ENCODE measurements at regions not wholly inside any gene's neighbourhood (a gene's known extent, or its start where the extent isn't known, plus 50 kb on each side); places are given as distances from the start of the nearest gene placed in this dataset.
A peak's percentile ranks its signal among the peaks of the same experiment; 100 is the strongest.

DNA sequence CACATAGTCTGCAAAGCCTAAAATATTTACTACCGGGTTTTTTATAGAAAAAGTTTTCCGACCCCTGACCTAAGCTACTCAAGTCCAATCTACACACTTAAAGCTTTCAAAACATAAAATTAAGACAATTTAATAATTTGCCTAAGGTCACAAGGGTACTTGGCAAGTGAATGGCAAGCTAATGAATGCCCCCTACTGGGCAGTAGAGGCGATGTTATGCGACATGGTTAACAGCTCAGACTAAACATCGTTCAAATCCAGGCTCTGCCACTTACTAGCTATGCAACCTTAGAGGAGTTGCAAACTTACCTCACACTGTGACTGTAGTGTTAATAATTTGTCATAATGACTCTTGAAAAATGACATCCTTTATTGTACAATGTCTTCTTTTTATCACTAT, 317.2 kb upstream of the NFIA start:
- no peak overlapping the region for H3K27ac ChIP-seq
- no peaks in the 10 kb centered on the region for H3K27me3 ChIP-seq (ENCODE audit: insufficient read depth in 3 of 3, low read length in 2 of 3)
- 58 to 70% (median 60%) methylated on average over 5 of the region's 5 CpGs for WGBS, 3 donors
- ATAC-seq (no peak), DNase-seq (no peak)
- no peak overlapping the region for H3K4me3 ChIP-seq
- intact Hi-C loops (cut with DNase I), result loop anchor here in 1 of 2 donors (10.0 kb wide), 1 partner anchor 480 kb away; no protein-coding TSS in a partner anchor
- no peaks in the 10 kb centered on the region for H3K4me1 ChIP-seq
- no peaks in the 10 kb centered on the region for H3K9me3 ChIP-seq
- no peaks in the 10 kb centered on the region for H3K36me3 ChIP-seq (ENCODE audit: insufficient read depth in 1 of 2, low read depth in 1 of 2)
- TF ChIP-seq, protein P1, sequence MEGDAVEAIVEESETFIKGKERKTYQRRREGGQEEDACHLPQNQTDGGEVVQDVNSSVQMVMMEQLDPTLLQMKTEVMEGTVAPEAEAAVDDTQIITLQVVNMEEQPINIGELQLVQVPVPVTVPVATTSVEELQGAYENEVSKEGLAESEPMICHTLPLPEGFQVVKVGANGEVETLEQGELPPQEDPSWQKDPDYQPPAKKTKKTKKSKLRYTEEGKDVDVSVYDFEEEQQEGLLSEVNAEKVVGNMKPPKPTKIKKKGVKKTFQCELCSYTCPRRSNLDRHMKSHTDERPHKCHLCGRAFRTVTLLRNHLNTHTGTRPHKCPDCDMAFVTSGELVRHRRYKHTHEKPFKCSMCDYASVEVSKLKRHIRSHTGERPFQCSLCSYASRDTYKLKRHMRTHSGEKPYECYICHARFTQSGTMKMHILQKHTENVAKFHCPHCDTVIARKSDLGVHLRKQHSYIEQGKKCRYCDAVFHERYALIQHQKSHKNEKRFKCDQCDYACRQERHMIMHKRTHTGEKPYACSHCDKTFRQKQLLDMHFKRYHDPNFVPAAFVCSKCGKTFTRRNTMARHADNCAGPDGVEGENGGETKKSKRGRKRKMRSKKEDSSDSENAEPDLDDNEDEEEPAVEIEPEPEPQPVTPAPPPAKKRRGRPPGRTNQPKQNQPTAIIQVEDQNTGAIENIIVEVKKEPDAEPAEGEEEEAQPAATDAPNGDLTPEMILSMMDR (IDR thresholded peaks at IDR 0.05), result peak; percentile 42

DNA sequence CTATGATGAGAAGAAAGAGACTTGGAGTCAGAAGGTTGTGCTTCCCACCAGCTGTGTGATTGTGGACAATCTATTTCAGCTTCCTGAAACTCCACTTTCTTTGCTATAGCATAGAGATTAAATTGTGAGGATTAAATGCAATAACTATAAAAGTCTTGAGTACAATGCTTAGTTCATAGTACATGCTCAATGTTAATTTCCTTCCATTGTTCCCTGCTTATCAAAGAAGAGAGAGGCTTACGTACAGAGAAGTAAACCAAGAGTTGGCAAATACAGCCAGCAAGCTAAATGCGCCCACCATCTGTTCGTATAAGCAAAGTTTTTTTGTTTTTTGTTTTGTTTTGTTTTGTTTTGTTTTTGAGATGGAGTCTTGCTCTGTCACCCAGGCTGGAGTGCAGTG, 317.9 kb upstream of the NFIA start:
- Histone ChIP-seq H3K4me3 (no peak overlapping the region), H3K36me3 (ENCODE audit: insufficient read depth in 1 of 2, low read depth in 1 of 2) (no peaks in the 10 kb centered on the region), H3K27me3 (ENCODE audit: insufficient read depth in 3 of 3, low read length in 2 of 3) (no peaks in the 10 kb centered on the region), H3K27ac (no peak overlapping the region), H3K9me3 (no peaks in the 10 kb centered on the region), H3K4me1 (no peaks in the 10 kb centered on the region)
- ATAC-seq (no peak), DNase-seq (no peak)
- 79 to 87% (median 80%) methylated on average over 3 of the region's 3 CpGs for WGBS, 3 donors
- TF ChIP-seq, protein P1 (IDR thresholded peaks at IDR 0.05), result no peak
- intact Hi-C loops (cut with DNase I), result loop anchor here in 1 of 2 donors (10.0 kb wide), 1 partner anchor 480 kb away; no protein-coding TSS in a partner anchor

DNA sequence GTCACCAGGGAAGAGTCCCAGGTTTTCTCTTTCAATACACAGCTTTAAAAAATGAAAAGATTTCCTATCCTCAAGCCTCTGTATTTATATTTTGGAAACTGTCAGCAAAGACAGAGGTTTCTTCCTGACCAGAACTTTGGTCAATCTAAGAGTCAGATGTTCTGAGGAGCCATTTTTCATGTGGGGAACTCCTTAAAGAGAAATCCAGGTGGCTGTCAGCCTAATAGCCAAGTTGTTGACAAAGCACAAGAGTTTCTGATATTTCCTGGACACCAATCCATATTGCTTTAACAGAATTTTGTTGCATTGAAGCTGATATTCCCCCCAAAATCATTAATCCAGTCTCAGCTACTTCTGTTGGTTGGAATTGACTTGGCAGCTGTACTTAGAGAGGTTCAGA, 318.6 kb upstream of the NFIA start:
- TF ChIP-seq, protein P1 (IDR thresholded peaks at IDR 0.05), result no peak
- Histone ChIP-seq H3K36me3 (ENCODE audit: insufficient read depth in 1 of 2, low read depth in 1 of 2) (no peaks in the 10 kb centered on the region), H3K27ac (no peak overlapping the region), H3K4me3 (no peak overlapping the region), H3K27me3 (ENCODE audit: insufficient read depth in 3 of 3, low read length in 2 of 3) (no peaks in the 10 kb centered on the region), H3K4me1 (no peaks in the 10 kb centered on the region), H3K9me3 (no peaks in the 10 kb centered on the region)
- DNase-seq (no peak), ATAC-seq (no peak)
- intact Hi-C loops (cut with DNase I), result loop anchor here in 1 of 2 donors (10.0 kb wide), 1 partner anchor 479 kb away; no protein-coding TSS in a partner anchor

DNA sequence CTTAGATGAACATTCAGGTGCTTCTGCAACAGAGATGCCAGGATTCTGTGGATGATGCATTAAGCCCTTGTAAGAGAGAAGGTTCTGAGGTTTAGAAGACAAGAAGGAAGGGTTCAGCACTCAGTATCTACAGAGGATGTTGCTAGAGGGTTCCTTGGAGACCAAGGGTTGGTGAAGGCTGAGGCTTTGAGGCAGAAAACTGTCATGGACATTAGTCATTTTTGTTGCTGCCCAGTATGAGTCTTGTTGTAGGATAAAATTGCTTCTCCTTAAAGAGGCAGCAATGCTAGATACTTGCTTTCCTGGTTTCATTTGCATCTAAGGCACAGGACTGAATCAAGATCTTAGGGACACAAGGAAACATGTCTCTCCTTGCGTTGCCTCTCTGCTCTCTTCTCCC, 319.4 kb upstream of the NFIA start:
- intact Hi-C loops (cut with DNase I), result loop anchor here in 1 of 2 donors (10.0 kb wide), 1 partner anchor 478 kb away; no protein-coding TSS in a partner anchor
- DNase-seq (no peak), ATAC-seq (no peak)
- TF ChIP-seq, protein P1 (IDR thresholded peaks at IDR 0.05), result no peak
- no peak overlapping the region for H3K4me3 ChIP-seq
- no peaks in the 10 kb centered on the region for H3K4me1 ChIP-seq
- WGBS, 3 donors, result 78 to 91% (median 82%) methylated on average over 1 of the region's 1 CpG
- H3K27ac ChIP-seq, result no peak overlapping the region
- no peaks in the 10 kb centered on the region for H3K36me3 ChIP-seq (ENCODE audit: insufficient read depth in 1 of 2, low read depth in 1 of 2)
- H3K9me3 ChIP-seq, result no peaks in the 10 kb centered on the region
- no peaks in the 10 kb centered on the region for H3K27me3 ChIP-seq (ENCODE audit: insufficient read depth in 3 of 3, low read length in 2 of 3)

DNA sequence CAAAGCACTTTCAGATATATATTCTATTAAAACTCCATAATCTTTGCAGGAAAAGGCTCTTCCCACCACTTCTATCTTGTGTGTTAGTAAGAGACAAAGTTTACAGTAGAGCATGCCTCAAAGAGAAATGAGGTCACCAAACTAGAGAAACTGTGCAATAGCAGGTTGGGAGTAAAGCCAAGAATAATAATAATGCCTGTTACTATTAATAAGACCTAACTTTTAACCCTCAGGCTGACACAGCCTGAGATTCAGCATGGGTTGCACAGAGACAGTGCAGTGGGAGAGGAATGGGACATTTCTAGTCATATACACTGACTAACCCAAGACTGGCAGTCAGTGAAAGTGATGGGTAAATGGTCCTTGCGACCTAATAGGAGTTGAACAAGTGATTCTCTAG, 320.2 kb upstream of the NFIA start:
- Histone ChIP-seq H3K27me3 (ENCODE audit: insufficient read depth in 3 of 3, low read length in 2 of 3) (no peaks in the 10 kb centered on the region), H3K36me3 (ENCODE audit: insufficient read depth in 1 of 2, low read depth in 1 of 2) (no peaks in the 10 kb centered on the region), H3K27ac (no peak overlapping the region), H3K4me3 (no peak overlapping the region), H3K9me3 (no peaks in the 10 kb centered on the region), H3K4me1 (no peaks in the 10 kb centered on the region)
- ATAC-seq, result no peak
- intact Hi-C loops (cut with DNase I), result loop anchor here in 1 of 2 donors (10.0 kb wide), 1 partner anchor 477 kb away; no protein-coding TSS in a partner anchor
- TF ChIP-seq, protein P1 (IDR thresholded peaks at IDR 0.05), result no peak
- DNase-seq, result no peak
- WGBS, 3 donors, result 93 to 100% (median 94%) methylated on average over 1 of the region's 1 CpG

All from psoas muscle (tissue), 7 donors.